HG02642 (cell line): ENCODE measurements at regions not wholly inside any gene's neighbourhood (a gene's known extent, or its start where the extent isn't known, plus 50 kb on each side); places are given as distances from the start of the nearest gene placed in this dataset.

Experiments used
- ATAC-seq: cut with Tn5 transposase; IDR thresholded peaks from one replicate; pipeline ENCODE4 v1.9.1; 2021; ENCODE audit warnings: mild to moderate bottlenecking; ENCODE audit not compliant: unreplicated experiment, poor library complexity

- ATAC-seq, result no peak
These were observed 174.1 kb downstream of the CSNK2A3 start for GRCh38 chr11:11178671-11179638.

GRCh38 chr11:11177156-11177808 is 175.8 kb downstream of the CSNK2A3 start:
- ATAC-seq, result no peak

- no peak for ATAC-seq
These were observed 179.6 kb downstream of the CSNK2A3 start for GRCh38 chr11:11173316-11174025.

GRCh38 chr11:11171854-11172253 is 181.2 kb downstream of the CSNK2A3 start:
- peak; percentile 91 for ATAC-seq

GRCh38 chr11:11171285-11171684 is 181.8 kb downstream of the CSNK2A3 start:
- ATAC-seq, result no peak

GRCh38 chr11:11170352-11171084 is 182.5 kb downstream of the CSNK2A3 start:
- ATAC-seq, result no peak

GRCh38 chr11:11169715-11170351 is 183.2 kb downstream of the CSNK2A3 start:
- no peak for ATAC-seq

GRCh38 chr11:11167806-11168205 is 185.2 kb downstream of the CSNK2A3 start:
- ATAC-seq, result no peak

GRCh38 chr11:11164334-11164690 is 188.7 kb downstream of the CSNK2A3 start:
- ATAC-seq, result no peak

GRCh38 chr11:11163669-11164333 is 189.2 kb downstream of the CSNK2A3 start:
- no peak for ATAC-seq

GRCh38 chr11:11163236-11163635 is 189.8 kb downstream of the CSNK2A3 start:
- no peak for ATAC-seq

GRCh38 chr11:11157185-11157584 is 195.9 kb downstream of the CSNK2A3 start:
- no peak for ATAC-seq

GRCh38 chr11:11155962-11156815 is 196.9 kb downstream of the CSNK2A3 start:
- no peak for ATAC-seq

- no peak for ATAC-seq
These were observed 200.2 kb downstream of the CSNK2A3 start for GRCh38 chr11:11152877-11153276.

- no peak for ATAC-seq
These were observed 203.2 kb downstream of the CSNK2A3 start for GRCh38 chr11:11149671-11150459.

- ATAC-seq, result no peak
These were observed 204.5 kb downstream of the CSNK2A3 start for GRCh38 chr11:11148596-11148995.

GRCh38 chr11:11148104-11148509 is 204.9 kb downstream of the CSNK2A3 start:
- no peak for ATAC-seq

- no peak for ATAC-seq
These were observed 206.2 kb downstream of the CSNK2A3 start for GRCh38 chr11:11146830-11147229.
